Psoas muscle (tissue), 7 donors: ENCODE measurements at regions not wholly inside any gene's neighbourhood (a gene's known extent, or its start where the extent isn't known, plus 50 kb on each side); places are given as distances from the start of the nearest gene placed in this dataset.

Source experiments
- ATAC-seq, 4 donors: fragments of 200-7000 bp; cut with Tn5 transposase; one replicate each; pipeline ENCODE4 v1.9.1; 2020; ENCODE audit warnings: moderate library complexity in 3 of 4, mild to moderate bottlenecking in 2 of 4
- DNase-seq, 2 donors: peaks; one replicate each; pipeline ENCODE4 v3.0.0-alpha.2; 2020
- H3K27ac ChIP-seq: fragments of 200-600 bp; one replicate; pipeline ENCODE4 v1.8.0; 2022
- H3K27me3 ChIP-seq, 3 donors: fragments of 200-600 bp in 1 of 3; one replicate each; pipeline versions ENCODE4 v1.6.1 to v1.8.0; 2013 to 2022; ENCODE audit warnings: low read length in 2 of 3, mild to moderate bottlenecking in 2 of 3, moderate library complexity in 1 of 3; ENCODE audit not compliant: insufficient read depth in 3 of 3
- H3K36me3 ChIP-seq, 2 donors: fragments of 200-600 bp in 1 of 2; one replicate each; pipeline versions ENCODE4 v1.6.1 to v1.8.0; 2013 to 2022; ENCODE audit warnings: low read depth in 1 of 2, mild to moderate bottlenecking in 1 of 2, moderate library complexity in 1 of 2; ENCODE audit not compliant: insufficient read depth in 1 of 2
- H3K4me1 ChIP-seq: fragments of 200-600 bp; one replicate; pipeline ENCODE4 v1.8.0; 2022
- H3K4me3 ChIP-seq: fragments of 200-600 bp; one replicate; pipeline ENCODE4 v1.8.0; 2022; ENCODE audit warnings: mild to moderate bottlenecking
- H3K9me3 ChIP-seq: fragments of 200-600 bp; one replicate; pipeline ENCODE4 v1.8.0; 2022
- CTCF ChIP-seq: fragments of 200-600 bp; IDR thresholded peaks from one replicate; pipeline ENCODE4 v1.8.0; 2022; ENCODE audit warnings: antibody characterized with exemption
- WGBS, 3 donors: extraction: QIAGEN DNeasy Blood & Tissue Kit; methylation state at CpG; one replicate each; pipeline versions ENCODE4 v1.1.6 to v1.1.7; 2013; 5-methylcytosine and 5-hydroxymethylcytosine counted together
- intact Hi-C, 2 donors: fragments of 100-400 bp; cut with DNase I; formaldehyde crosslinking; loops; one replicate each; pipeline versions ENCODE4 v1.11.0 to v1.14.2; 2022
- donor health status: healthy with polysubstance abuse.
- donor health status: DM: no; HTN: no; CAD: no; lungs with moderate emphysema.
- donor health status: Bipolar disorder and iron deficiency.
- donor health status: healthy.
- donor health status: DM: yes; HTN: yes; CAD: no.
- donor health status: DM: no; HTN: no; CAD: no.
- donor health status: DM: yes; HTN: yes; CAD: no.

- intact Hi-C loops = loop anchor here in 1 of 2 donors (5.0 kb wide), 1 partner anchor 168 kb away; no protein-coding TSS in a partner anchor
- H3K4me3 ChIP-seq = no peak overlapping the region
These were observed 111.3 kb upstream of the PALMD start for GRCh38 chr1:99534638-99534930.

GRCh38 chr1:99535470-99536164, 110.3 kb upstream of the PALMD start:
- H3K27me3 ChIP-seq = no peaks in the 10 kb centered on the region

More at GRCh38 chr1:99534638-99534930, 111.3 kb upstream of the PALMD start:
- Histone ChIP-seq H3K4me1 (peaks cover 16% of the 10 kb centered on the region), H3K27me3 (no peaks in the 10 kb centered on the region), H3K36me3 (no peaks in the 10 kb centered on the region), H3K27ac (no peak overlapping the region), H3K9me3 (no peaks in the 10 kb centered on the region)
- 19 to 31% (median 24%) methylated on average over 1 of the region's 1 CpG for WGBS, 3 donors
- ATAC-seq (peak in 2 of 4 donors; percentile 23 to 27), DNase-seq (no peak)
- TF ChIP-seq CTCF = no peak

GRCh38 chr1:99537886-99538617, 107.9 kb upstream of the PALMD start:
- intact Hi-C loops = no loop called here
- Histone ChIP-seq H3K4me1 (peaks cover 16% of the 10 kb centered on the region), H3K27me3 (no peaks in the 10 kb centered on the region), H3K27ac (no peak overlapping the region), H3K36me3 (no peaks in the 10 kb centered on the region), H3K4me3 (no peak overlapping the region), H3K9me3 (no peaks in the 10 kb centered on the region)
- TF ChIP-seq CTCF = no peak
- DNase-seq (no peak), ATAC-seq (no peak)
- WGBS, 3 donors = 57 to 69% (median 61%) methylated on average over 5 of the region's 5 CpGs

More at GRCh38 chr1:99535470-99536164, 110.3 kb upstream of the PALMD start:
- intact Hi-C loops = no loop called here
- WGBS, 3 donors = 84 to 87% (median 85%) methylated on average over 7 of the region's 7 CpGs
- Histone ChIP-seq H3K36me3 (no peaks in the 10 kb centered on the region), H3K9me3 (no peaks in the 10 kb centered on the region), H3K27ac (no peak overlapping the region), H3K4me1 (peaks cover 16% of the 10 kb centered on the region), H3K4me3 (no peak overlapping the region)
- DNase-seq = no peak
- no peak for ATAC-seq
- no peak for TF ChIP-seq CTCF

GRCh38 chr1:99538618-99538956, 107.3 kb upstream of the PALMD start:
- Histone ChIP-seq H3K36me3 (no peaks in the 10 kb centered on the region), H3K4me1 (peaks cover 14% of the 10 kb centered on the region), H3K27ac (no peak overlapping the region), H3K27me3 (no peaks in the 10 kb centered on the region), H3K4me3 (no peak overlapping the region), H3K9me3 (no peaks in the 10 kb centered on the region)
- WGBS, 3 donors = 43 to 64% (median 51%) methylated on average over 2 of the region's 2 CpGs
- intact Hi-C loops = no loop called here
- no peak for DNase-seq
- no peak for ATAC-seq
- no peak for TF ChIP-seq CTCF
